DND-41 (cell line): ENCODE measurements at regions not wholly inside any gene's neighbourhood (a gene's known extent, or its start where the extent isn't known, plus 50 kb on each side); places are given as distances from the start of the nearest gene placed in this dataset.

ENCODE experiments used
- CTCF ChIP-seq: IDR thresholded peaks from 2 replicates; pipeline ENCODE4 v1.5.1; 2012; ENCODE audit warnings: borderline replicate concordance, low read length, moderate library complexity, mild to moderate bottlenecking; ENCODE audit not compliant: poor library complexity, severe bottlenecking; ENCODE audit errors: extremely low read depth
- EZH2 ChIP-seq: IDR thresholded peaks from 3 replicates; pipeline ENCODE4 v1.6.1; 2012; ENCODE audit warnings: borderline replicate concordance, low read depth, mild to moderate bottlenecking, moderate library complexity, low read length, inconsistent platforms; ENCODE audit not compliant: severe bottlenecking

GRCh38 chr9:28031521-28032267 is 458.4 kb upstream of the C9orf72 start:
- no peak for TF ChIP-seq CTCF
- no peak for TF ChIP-seq EZH2
